ENCODE measurements at regions not wholly inside any gene's neighbourhood (a gene's known extent, or its start where the extent isn't known, plus 50 kb on each side); places are given as distances from the start of the nearest gene placed in this dataset.
"Not testable (repeated sequence)": the region's sequence is repeated elsewhere in the genome, so short reads cannot be mapped to it uniquely, and the experiment has no call there.

DNA sequence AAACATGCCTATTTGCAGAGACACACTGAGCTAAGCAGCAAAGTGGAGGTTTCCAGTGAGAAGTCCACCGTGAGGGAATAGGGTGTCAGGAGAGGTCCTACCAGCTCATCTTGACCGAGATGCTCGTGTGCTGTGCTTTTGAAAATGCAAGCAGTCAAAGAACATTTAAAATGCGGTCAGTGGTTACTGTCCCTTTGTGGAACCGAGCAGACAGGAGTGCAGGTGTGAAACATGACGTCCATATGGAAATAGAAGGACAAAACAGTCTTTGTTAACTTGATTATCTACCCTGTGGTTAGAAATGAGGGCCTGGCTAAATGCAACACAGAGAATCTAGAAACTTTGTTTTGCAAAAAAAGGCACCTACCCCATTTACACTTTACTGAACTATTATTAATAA is 473.3 kb downstream of the SPATA31A6 start:
- not testable (repeated sequence) for DNase-seq (ENCODE audit: low read depth)

DNA sequence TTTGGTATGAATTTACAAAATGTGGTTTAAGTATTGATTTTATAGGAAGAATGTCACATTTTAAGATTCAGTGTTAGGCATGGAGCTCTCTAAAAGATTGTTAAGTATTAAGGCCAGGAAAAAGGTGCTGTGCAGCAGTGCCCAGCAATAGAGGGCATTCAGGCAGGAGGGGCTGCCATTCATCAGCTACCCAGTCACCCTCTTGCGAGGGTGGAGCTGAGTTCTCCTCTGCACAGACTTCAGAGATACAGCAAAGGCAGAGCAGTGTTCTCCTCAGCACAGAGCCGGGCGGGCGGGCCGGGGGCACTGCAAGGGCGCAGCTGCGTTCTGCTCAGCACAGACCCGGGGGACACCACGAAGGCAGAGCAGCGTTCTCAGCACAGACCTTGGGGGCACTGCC is 474.0 kb downstream of the SPATA31A6 start:
- not testable (repeated sequence) for DNase-seq (ENCODE audit: low read depth)

DNA sequence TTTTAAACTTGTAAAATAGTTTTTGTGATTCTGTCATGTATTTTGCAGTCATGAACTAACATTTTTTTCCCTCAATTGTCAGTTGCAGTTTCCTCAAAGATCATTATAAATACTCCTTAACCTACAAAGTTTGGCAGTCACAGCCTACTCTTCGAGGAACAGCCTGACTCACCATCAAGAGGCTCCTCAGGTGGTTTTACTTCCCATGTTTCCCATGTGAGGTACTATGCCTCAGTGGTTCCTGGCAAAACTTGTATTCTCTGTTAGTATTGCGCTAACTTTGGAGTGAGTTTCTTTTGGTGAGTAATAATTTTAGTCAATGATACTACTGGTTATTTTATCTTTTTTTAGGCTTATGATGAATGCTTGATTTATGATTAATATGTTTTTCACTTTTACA is 513.7 kb downstream of the SPATA31A6 start:
- DNase-seq (ENCODE audit: low read depth) = not testable (repeated sequence)

DNA sequence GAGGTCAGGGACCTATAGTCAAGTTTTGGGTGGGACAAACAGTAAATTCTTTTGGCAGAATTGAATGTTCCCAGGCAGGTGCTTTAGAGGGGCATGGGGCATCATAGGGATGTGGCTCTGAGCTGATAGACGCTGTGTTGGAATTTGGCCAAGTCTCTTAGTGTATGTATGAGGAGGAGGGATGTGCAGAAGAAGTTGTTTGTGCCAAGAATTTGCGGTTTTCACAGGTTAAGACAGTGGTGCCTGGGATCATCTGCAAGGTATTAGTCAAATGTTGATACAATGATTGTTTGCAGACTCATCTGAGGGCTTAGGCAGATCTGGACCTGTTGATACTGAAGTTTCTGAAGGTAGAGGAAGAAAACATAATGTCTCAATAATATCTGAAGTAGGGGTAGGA is 519.4 kb downstream of the SPATA31A6 start:
- DNase-seq (ENCODE audit: low read depth) = not testable (repeated sequence)

DNA sequence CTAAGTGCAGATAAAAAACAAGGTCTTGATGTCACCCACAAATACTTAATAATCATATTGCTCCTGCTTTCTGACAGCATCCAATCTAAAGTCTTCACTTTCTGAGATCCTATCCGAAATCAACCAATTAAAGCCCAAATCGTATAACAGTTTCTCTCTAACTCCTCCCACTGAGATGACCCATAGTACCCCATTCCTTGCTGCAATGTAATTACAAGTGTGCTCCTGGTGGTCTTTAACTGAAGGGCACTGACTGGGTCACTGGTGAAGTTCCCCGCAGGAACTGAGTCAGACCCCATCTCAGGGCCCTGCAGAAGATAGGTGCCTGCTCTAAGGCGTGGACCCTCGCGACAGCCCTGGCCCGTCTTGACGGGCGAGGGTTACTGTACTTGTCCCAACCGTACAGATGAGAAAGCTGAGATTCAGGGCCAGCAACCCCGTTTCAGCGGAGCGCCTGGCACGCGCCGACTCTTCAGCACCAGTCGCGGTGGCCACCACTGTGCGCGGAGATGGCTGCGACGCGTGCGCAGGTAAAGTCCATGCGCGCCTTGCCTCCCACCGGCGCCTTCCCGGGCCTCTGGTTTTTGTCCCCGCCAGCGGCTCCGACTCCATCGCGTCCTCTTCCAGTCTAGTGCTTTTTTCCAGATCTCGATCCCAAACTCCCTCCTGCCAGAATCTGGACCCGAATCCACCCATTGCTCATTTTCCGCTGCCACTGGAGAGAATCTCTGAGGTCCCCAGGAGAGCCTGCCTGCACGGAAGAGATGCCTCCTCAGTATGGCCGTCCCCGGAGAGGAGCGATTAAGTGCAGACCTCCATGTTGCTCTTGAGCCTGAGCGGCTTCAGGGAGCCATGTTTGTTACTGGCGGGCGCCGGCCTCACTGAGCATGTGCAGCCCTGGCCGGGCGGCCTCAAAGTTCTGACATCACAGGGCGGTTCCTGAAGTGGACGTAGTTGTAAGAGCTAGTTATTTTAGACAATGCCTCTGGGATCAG is 541.7 kb downstream of the SPATA31A6 start:
- not testable (repeated sequence) for DNase-seq (ENCODE audit: low read depth)

DNA sequence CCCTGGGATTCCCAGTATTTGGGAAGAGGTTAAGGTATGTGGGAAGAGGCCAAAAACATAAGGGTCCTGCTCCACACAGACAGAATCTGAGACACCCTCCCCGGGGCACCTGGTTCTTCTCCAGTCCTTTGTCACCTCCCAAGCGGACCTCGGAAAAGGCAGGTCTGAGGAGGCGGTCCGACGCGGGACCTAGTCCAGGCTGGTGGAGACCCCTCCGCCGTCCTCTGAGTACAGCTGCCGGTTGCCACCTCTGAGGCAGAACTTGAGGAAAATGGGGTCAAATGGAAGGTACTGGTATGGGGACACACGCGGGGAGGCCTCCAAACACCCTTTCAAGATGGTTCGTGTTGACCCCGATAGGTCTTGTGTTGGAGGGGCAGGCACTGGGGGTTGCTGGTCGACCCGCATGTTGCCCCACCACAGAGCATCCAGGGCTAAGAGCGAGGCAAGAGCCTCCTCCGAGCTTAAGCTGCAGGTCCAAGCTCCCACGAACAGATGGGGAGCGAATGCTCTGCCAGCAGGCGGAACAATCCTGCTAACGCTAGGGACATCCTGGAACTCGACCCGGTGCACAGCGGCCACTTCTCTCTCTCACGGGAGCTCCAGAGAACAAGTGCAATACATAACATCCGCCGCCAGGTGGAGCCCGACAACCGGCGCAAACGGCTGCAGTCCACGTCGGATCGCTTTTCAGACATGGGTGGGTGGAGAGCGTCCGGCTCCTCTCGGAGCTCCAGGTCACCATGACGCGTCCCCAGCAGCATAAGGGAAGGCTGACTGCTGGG is 559.8 kb downstream of the SPATA31A6 start:
- DNase-seq (ENCODE audit: low read depth) = peak; percentile 85

DNA sequence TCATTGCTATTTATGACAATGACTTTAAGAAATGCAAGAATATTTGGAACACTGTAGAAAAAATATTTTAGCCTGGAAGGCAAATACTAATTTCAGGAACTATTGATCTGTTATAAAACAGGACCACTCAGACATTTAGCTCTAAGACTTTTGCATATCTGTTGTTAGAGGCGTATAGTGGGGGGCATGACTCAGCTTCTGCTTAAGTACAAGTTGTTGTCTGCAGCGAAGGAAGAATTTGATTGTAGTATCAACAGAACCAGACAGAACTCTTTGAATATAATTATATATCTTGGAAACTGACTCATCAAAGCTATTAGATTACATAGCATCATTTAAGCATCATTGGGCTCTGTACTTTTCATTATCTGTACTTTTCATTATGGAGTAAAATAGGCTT is 573.8 kb downstream of the SPATA31A6 start:
- DNase-seq (ENCODE audit: low read depth) = not testable (repeated sequence)

DNA sequence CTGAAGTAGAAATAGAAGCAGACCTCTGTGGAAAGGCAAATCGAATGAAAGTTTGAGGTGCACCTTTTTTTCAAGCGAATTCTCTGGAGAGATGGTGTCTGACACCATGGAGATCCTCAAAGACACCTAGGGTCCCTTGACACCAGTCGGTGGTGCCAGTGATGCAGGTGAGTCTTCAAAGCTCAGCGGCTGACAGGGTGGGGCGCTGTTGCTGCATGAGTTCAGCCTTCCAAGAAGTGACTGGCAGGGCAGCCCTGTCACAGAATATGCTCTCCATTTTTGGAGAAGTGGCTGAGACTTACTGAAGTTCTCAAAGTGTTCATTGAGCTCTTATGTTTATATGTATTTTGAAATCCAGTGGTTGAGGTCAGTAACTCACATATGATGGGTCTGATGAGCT is 575.9 kb downstream of the SPATA31A6 start:
- not testable (repeated sequence) for DNase-seq (ENCODE audit: low read depth)

DNA sequence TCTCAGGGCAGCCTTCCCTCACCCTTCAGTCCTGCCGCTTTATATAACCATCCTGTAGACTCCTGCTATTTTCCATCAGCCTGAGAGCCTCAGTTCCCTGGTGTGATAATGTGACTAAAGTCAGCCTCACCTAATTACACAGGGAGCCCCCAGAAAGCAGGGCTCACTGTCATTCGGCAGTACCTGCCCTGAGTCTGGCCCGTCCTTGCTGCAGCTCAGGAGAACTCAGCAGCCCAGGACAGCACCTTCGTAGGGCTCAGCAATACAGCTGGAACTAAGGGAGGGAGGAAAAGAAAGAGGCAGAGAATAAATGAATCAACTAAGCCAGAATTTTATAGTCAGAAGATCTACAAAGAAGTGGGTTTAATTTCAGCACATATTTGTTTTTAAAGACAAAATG is 598.7 kb downstream of the SPATA31A6 start:
- DNase-seq (ENCODE audit: low read depth) = not testable (repeated sequence)

DNA sequence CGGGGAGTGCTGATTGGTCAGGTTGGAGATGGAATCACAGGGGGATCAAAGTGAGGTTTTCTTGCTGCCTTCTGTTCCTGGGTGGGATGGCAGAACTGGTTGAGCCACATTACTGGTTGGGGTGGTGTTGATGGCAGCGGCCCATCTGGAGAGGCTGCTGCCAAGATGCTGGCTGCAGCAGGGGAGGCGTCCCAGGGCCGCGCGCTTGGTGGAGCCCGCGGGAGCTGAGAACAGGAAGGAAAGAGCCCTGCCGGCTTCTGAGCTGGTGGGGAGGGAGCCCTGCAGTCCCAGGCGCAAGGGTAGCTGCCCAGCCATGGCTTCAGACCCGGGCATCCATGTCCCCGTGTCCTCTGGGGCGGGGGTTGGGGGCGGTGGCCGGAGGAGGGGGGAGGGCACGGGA is 609.3 kb downstream of the SPATA31A6 start:
- DNase-seq (ENCODE audit: low read depth) = not testable (repeated sequence)

DNA sequence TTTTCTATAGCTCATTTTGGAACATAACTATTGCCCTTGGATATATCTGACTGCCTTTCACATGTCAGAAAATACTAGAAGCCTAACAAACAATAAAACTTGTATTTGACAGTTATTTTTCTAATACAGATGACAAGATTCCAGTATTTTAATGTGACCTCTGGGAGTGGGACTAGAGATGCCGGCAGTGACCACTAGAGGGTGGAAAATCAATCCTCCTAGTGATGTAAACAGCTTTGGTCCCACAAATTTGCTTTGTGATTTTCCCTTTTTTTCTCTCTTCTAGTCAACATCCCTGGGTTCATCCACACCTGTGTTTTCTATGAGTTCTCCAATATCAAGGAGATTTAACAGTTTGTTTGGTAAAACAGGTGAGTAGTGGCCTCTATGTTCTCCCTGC is 615.1 kb downstream of the SPATA31A6 start:
- not testable (repeated sequence) for DNase-seq (ENCODE audit: low read depth)

DNA sequence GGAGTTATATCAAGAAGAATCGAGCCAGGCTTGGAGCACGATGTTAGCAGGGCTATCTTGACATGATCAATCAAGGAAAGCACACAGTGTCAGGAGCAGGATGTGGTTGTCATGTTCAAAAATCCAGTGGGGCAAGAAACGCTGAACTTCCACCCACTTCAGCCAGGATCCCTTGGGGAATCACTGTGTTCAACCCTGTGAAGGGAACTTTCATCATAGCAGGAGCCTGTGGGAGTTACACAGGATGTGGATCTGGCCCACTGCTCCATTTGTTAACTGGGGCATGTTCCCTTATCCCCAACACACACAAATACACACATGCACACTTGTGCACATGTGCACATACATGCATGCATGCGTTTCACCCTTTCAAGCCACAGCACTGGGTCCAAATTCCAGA is 619.3 kb downstream of the SPATA31A6 start:
- DNase-seq (ENCODE audit: low read depth) = not testable (repeated sequence)

DNA sequence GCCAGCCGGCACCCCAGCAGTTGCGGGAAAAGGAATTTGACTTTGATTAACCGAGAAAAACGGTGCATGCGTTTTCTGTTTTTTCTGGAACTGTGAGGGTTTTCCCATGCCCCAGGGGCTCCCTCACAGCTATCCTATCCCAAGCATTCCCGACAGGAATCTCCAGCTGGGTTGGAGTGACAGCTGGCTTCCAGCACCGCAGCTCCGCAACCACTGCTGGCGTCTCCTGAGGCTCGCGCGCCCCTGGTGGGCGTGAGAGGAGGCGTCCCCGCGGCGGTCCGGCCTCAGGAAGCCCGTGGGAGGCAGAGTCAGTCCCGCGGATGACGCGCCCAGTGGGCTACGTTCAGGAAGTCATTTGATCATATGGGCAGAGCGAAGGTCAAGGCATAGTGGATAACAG is 623.2 kb downstream of the SPATA31A6 start:
- not testable (repeated sequence) for DNase-seq (ENCODE audit: low read depth)

DNA sequence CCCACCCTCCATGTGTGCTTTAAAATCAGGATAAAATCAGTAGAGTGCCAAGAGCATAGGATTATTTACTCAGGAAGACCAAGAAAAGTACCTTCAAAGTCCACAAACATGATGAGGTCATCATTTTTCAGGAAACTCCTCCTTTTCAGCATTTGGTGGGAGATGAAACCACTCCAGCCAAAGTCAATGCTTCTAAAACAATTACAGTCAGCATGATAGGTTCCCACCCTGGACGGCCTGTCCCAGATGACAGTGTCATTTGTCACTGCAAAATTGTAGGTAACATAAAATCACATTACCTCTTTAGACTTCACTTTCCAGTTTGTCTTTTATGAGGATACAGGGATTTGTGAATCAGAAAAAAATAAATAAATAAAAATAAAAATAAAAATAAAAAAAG is 638.0 kb downstream of the SPATA31A6 start:
- DNase-seq (ENCODE audit: low read depth) = not testable (repeated sequence)

DNA sequence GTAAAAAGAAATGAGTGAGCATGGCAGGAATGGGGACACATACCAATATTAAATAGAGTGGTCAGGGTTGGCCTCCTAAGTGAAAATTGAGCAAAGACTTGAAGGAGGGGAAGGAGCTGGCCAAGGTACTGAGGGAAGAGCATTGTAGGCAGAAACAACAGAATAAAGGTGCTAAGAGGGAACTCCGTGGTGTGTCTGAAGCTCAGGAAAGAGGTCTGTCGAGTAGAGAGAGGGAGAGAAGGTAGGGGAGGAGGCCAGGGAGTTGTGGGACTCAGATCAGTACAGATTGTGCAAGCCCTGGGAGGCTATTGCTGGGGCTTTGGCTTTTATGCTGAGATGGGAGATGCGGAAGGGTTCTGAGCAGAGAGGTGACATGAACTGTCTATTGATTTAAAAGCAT is 664.7 kb downstream of the SPATA31A6 start:
- DNase-seq (ENCODE audit: low read depth) = not testable (repeated sequence)

DNA sequence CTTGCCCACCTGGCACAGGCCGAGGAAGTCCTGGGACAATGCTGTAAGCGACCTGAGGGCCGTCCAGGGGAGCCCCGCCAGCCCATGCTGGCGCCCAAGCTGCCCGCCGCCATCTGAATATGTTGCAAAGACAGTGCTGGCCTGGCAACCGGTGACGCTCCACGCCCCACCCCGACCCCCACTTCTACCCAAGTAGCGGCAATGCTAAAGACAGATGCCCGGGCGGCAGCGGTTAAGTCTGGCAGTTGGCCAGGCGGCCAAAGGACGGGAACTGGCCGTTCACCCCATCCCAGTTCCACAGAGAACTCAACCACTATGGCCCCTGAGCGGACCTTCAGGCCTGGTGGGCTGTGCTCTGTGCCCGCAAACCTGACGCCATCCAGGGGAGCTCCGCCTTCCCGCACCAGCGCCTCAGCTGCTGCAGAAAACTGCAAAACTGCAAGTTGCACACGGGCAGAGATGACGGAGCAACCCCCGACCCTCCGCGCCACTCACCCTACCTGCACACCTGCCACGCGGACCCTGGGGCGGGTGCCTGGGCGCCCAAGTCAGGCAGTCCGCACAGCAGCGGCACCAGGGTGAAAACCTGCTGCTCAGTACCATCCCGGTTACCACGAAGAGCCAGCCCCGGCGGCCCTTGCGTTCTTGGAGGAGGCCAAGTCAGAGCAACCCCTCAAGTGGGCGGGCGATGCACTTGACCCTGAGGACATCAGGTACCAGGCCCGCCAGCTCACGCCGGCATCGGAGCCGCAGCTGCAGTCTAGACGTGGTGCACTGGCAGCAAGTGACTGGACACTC is 667.6 kb downstream of the SPATA31A6 start:
- DNase-seq (ENCODE audit: low read depth) = not testable (repeated sequence)

DNA sequence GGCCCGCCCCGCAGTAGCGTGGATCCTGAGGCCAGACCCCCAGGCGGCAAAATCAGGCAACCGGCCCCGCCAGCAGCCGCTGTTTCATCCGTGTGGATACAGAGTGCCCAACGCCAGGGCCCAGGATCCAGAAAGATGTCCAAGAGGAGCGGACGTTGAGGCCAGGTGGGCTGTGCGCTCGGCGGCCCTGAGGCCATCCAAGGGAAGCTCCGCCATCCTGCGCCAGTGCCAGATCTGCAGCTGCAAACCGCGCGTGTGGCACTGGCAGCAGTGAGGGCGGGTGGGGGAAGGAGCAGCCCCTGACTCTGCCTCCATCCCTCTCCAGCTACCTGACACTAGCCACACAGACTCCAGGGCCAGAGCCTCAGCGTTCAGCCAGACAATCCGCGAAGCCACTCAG is 668.2 kb downstream of the SPATA31A6 start:
- DNase-seq (ENCODE audit: low read depth) = not testable (repeated sequence)

DNA sequence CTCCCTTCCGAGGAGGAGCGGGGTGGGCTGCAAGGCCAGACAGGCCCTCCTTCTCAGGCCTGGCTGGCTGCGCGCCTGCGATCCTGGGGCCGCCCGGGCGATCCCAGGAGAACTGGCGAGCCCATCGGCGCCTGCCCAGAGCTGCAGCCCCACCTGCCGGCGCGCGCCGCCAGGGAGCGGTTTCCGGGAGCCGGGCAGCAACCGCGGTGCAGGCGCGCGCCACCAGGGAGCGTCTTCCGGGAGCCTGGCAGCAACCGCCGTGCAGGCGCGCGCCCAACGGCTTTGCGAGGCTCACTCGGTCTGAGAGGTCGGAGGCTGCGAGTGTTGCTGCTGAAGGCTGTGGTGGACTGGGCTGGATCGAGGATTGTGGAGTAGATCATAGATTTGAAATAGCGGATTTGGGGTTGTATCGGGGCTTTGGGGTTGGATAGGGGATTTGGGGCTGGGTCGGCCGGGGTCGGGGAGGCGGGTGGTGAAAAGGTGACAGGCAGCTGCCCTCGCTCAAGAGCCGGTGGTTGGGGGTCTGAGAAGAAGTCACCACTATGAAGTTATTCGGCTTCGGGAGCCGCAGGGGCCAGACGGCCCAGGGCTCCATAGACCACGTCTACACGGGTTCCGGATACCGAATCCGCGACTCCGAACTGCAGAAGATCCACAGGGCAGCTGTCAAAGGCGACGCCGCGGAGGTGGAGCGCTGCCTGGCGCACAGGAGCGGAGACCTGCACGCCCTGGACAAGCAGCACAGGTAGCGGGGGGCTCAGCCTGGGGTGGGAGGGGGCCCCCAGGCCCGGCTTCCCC is 668.9 kb downstream of the SPATA31A6 start:
- DNase-seq (ENCODE audit: low read depth) = peak; percentile 59

DNA sequence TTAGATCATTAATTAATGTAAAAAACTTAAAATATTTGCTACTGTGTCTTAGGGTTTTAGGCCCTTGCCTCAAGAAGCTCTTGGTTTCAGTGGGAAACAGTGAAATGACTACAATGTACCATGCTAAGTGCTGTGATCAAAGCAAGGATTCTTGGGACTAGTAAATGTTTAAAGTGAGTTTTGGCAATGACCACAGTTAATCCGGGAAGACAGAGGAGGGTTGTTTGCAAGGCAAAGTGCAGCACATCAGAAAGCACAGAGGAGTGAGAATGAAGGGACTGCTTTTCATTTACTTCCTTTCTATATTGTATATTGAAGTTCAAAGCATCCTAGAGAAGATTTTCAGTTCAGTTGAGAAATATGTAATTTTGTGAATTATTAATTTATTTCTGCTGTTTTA is 676.7 kb downstream of the SPATA31A6 start:
- not testable (repeated sequence) for DNase-seq (ENCODE audit: low read depth)

DNA sequence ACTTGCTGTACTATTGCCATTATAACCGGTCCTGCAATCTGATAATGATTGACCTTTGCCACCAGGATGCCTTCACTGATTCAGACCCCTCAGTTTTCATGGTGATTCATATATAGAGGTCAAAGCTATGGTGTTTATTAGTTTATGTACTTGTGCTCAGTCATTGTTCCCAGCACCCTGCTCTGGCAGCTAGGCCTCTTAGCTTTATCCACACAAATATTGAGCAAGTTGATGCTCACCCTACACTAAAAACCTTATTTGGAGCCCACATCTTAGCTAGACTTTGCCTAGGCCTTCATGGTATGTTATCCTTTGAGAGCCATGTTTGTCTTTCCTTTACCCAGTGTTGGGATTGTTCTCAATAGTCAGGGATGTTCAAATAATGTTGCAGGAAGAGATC is 679.0 kb downstream of the SPATA31A6 start:
- not testable (repeated sequence) for DNase-seq (ENCODE audit: low read depth)
